DND-41 (cell line): ENCODE measurements at regions not wholly inside any gene's neighbourhood (a gene's known extent, or its start where the extent isn't known, plus 50 kb on each side); places are given as distances from the start of the nearest gene placed in this dataset.

Source experiments
- CTCF ChIP-seq: IDR thresholded peaks from 2 replicates; pipeline ENCODE4 v1.5.1; 2012; ENCODE audit warnings: borderline replicate concordance, low read length, moderate library complexity, mild to moderate bottlenecking; ENCODE audit not compliant: poor library complexity, severe bottlenecking; ENCODE audit errors: extremely low read depth
- EZH2 ChIP-seq: IDR thresholded peaks from 3 replicates; pipeline ENCODE4 v1.6.1; 2012; ENCODE audit warnings: borderline replicate concordance, low read depth, mild to moderate bottlenecking, moderate library complexity, low read length, inconsistent platforms; ENCODE audit not compliant: severe bottlenecking

GRCh38 chr16:6377956-6378355 is 954.7 kb upstream of the RBFOX1 start:
- no peak for TF ChIP-seq CTCF
- no peak for TF ChIP-seq EZH2
